ENCODE measurements at regions not wholly inside any gene's neighbourhood (a gene's known extent, or its start where the extent isn't known, plus 50 kb on each side); places are given as distances from the start of the nearest gene placed in this dataset.
"Not testable (repeated sequence)": the region's sequence is repeated elsewhere in the genome, so short reads cannot be mapped to it uniquely, and the experiment has no call there.

DNA sequence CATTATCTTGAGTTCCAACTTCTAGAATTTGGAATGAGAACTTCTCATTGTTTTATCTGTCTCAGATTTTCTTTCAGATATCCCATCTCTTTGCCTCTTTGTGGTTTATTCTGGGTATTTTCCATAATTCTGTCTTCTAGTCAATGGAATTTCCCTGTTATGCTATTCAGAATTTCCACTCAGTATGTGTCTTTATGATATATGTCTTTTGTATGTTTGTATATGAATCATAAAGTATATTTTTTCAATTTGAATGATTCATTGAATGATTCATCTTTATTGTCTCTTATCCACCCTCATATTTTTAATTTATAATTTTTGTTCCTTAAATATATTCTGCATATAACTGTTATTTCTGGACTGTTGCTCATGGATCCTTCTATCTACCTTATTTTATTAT, 729.7 kb upstream of the GOT2 start:
- peaks cover 0 to 2% (median 0%) of the 10 kb centered on the region in 4 donors for H3K9me3 ChIP-seq
- no peaks in the 10 kb centered on the region for H3K36me3 ChIP-seq
- no peaks in the 10 kb centered on the region for H3K4me1 ChIP-seq
- no peak overlapping the region for H3K27ac ChIP-seq
- TF ChIP-seq POLR2A (IDR thresholded peaks at IDR 0.05) (no peak), EP300 (IDR thresholded peaks at IDR 0.05) (no peak), POLR2AphosphoS5 (IDR thresholded peaks at IDR 0.05) (no peak)
- TF ChIP-seq, protein P1, sequence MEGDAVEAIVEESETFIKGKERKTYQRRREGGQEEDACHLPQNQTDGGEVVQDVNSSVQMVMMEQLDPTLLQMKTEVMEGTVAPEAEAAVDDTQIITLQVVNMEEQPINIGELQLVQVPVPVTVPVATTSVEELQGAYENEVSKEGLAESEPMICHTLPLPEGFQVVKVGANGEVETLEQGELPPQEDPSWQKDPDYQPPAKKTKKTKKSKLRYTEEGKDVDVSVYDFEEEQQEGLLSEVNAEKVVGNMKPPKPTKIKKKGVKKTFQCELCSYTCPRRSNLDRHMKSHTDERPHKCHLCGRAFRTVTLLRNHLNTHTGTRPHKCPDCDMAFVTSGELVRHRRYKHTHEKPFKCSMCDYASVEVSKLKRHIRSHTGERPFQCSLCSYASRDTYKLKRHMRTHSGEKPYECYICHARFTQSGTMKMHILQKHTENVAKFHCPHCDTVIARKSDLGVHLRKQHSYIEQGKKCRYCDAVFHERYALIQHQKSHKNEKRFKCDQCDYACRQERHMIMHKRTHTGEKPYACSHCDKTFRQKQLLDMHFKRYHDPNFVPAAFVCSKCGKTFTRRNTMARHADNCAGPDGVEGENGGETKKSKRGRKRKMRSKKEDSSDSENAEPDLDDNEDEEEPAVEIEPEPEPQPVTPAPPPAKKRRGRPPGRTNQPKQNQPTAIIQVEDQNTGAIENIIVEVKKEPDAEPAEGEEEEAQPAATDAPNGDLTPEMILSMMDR (IDR thresholded peaks at IDR 0.05): no peak
- no peak overlapping the region for H3K4me3 ChIP-seq
- no peaks in the 10 kb centered on the region for H3K27me3 ChIP-seq
- intact Hi-C loops (cut with DNase I): no loop called here
- no peak for DNase-seq

DNA sequence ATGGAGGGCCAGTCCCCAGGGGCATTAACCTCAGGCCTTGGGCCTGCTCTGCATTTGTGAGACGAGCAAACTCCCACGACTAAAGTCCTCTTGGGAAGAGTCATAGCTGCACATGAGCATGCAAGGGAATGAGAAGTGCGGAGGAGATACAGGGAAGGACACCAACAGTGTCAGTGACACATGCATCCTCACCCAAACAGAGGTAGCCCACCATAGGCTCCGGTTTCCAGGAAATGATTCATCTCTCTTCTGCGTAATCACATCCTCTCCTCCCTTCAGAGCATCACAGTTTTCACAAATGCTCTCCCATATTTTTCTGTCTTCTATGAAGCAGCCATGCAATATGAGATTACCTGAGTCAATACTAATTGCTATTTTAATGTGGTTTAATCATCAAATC, 725.7 kb upstream of the GOT2 start:
- no peak overlapping the region for H3K4me3 ChIP-seq
- no peaks in the 10 kb centered on the region for H3K27me3 ChIP-seq
- no peaks in the 10 kb centered on the region for H3K36me3 ChIP-seq
- WGBS, 2 donors: 84 to 86% methylated on average over 5 of the region's 5 CpGs
- intact Hi-C loops (cut with DNase I): no loop called here
- H3K9me3 ChIP-seq: peaks cover 0 to under 1% (median 0%) of the 10 kb centered on the region in 4 donors
- no peaks in the 10 kb centered on the region for H3K4me1 ChIP-seq
- TF ChIP-seq POLR2A (IDR thresholded peaks at IDR 0.05): no peak
- TF ChIP-seq EP300 (IDR thresholded peaks at IDR 0.05): no peak
- TF ChIP-seq, protein P1 (IDR thresholded peaks at IDR 0.05): no peak
- no peak for DNase-seq
- no peak overlapping the region for H3K27ac ChIP-seq

DNA sequence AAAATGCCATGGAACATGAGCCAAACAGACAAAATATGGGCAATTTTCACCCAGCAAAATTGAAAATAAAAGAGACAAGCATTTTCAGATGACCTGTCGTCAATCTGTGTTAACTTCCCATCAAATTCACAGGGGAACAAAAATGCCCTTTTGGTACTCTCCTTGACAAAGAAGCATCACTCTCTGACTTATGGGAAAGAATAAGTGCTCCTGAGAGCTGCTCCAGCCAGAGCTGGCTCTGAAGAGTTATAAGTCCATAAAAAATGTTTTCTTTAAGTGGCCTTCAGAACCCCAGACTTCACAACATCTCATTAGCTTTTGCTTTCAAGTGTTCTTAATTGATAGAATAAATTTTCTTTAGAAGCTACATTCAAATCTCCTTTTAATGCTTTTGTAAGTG, 721.4 kb upstream of the GOT2 start:
- Histone ChIP-seq H3K4me3 (no peak overlapping the region), H3K36me3 (no peaks in the 10 kb centered on the region), H3K9me3 (peaks cover 0 to 2% (median 1%) of the 10 kb centered on the region in 4 donors), H3K27me3 (no peaks in the 10 kb centered on the region), H3K27ac (no peak overlapping the region), H3K4me1 (no peaks in the 10 kb centered on the region)
- no peak for DNase-seq
- TF ChIP-seq POLR2A (IDR thresholded peaks at IDR 0.05) (no peak), POLR2AphosphoS5 (IDR thresholded peaks at IDR 0.05) (no peak), EP300 (IDR thresholded peaks at IDR 0.05) (no peak)
- TF ChIP-seq, protein P1 (IDR thresholded peaks at IDR 0.05): no peak
- WGBS, 2 donors: 85 to 88% methylated on average over 1 of the region's 1 CpG
- intact Hi-C loops (cut with DNase I): no loop called here

DNA sequence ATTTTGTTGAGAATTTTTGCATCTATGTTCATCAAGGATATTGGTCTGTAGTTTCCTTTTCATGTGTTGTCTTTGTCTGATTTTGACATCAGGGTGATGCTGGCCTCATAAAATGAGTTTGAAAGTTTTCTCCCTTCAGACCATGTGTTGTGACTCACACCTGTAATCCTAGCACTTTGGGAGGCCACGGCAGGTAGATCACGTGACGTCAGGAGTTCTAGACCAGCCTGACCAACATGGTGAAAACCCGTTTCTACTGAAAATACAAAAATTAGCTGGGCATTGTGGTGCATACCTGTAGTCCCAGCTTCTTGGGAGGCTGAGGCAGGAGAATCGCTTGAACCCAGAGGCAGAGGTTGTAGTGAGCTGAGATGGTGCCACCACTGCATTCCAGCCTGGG, 716.4 kb upstream of the GOT2 start:
- H3K9me3 ChIP-seq; H3K27me3 ChIP-seq; intact Hi-C loops (cut with DNase I); H3K27ac ChIP-seq; H3K4me3 ChIP-seq; H3K4me1 ChIP-seq; DNase-seq; H3K36me3 ChIP-seq: not testable (repeated sequence)
- WGBS, 2 donors: 93 to 97% methylated on average over 5 of the region's 5 CpGs

DNA sequence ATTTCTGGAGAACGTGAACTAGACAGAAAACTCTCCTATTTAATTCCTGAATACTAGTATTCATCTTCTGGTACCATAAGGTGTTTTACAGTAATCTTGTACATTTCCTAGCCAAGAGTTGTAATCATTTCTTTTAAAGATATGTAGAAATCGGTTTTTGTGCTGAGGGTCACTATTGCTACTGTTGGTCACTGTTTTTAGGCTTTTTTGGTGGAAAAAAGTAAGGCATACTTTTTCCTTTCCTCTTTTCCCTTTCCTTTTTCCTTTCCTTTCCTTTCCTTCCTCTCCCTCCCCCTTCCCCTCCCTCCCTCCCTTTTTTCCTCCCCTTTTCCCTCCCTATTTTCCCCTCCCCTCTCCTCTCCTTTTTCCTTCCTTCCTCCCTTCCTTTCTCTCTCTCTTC, 706.4 kb upstream of the GOT2 start:
- H3K27ac ChIP-seq: no peak overlapping the region
- no peak for DNase-seq
- intact Hi-C loops (cut with DNase I): no loop called here
- H3K36me3 ChIP-seq: no peaks in the 10 kb centered on the region
- H3K27me3 ChIP-seq: no peaks in the 10 kb centered on the region
- H3K4me1 ChIP-seq: no peaks in the 10 kb centered on the region
- TF ChIP-seq POLR2AphosphoS5 (IDR thresholded peaks at IDR 0.05) (no peak), POLR2A (IDR thresholded peaks at IDR 0.05) (no peak), EP300 (IDR thresholded peaks at IDR 0.05) (no peak)
- TF ChIP-seq, protein P1 (IDR thresholded peaks at IDR 0.05): no peak
- H3K9me3 ChIP-seq: no peaks in the 10 kb centered on the region
- WGBS, 2 donors: 65 to 84% methylated on average over 2 of the region's 2 CpGs
- no peak overlapping the region for H3K4me3 ChIP-seq
